ENCODE measurements at regions not wholly inside any gene's neighbourhood (a gene's known extent, or its start where the extent isn't known, plus 50 kb on each side); places are given as distances from the start of the nearest gene placed in this dataset.

DNA sequence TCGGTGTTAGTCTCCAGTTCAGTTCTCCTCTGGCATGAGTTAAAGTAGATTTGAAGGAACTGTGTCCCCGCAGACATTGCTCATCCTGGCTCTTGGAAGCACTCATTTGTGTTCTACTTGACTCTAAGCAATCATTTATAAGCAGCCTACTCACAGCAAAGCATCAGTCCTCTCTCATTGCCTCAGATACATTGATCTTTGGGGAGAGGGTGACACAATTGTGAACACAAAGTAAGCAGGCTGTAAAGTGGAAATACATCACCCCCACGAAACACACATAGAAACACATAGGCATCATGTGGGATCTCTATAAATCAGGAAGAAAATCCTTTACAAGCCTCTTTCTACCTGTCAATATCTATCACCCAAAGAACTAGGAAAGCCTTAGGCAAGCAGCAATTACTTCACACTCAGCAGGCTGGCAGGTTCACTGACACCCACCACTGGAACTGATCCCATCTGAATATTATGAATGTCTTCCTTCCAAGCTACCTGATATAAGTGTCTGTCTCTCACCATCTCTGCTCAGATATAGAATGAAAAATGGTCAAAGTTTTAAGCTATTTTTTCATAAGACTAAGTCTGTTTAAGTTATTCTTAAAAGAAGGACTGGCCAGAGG, 675.8 kb downstream of the HACE1 start:
- no peak for TF ChIP-seq SUZ12 (IDR thresholded peaks at IDR 0.05; ENCODE audit: extremely low read depth, insufficient read depth, insufficient read length)
- TF ChIP-seq YY1 (IDR thresholded peaks at IDR 0.05; ENCODE audit: insufficient read depth, insufficient read length), result no peak
